HCT116 (cell line): ENCODE measurements at regions not wholly inside any gene's neighbourhood (a gene's known extent, or its start where the extent isn't known, plus 50 kb on each side); places are given as distances from the start of the nearest gene placed in this dataset.

Experiments
- ATAC-seq: fragments of 200-7000 bp; cut with Tn5 transposase; 2 replicates; pipeline ENCODE4 v1.9.1; 2020; ENCODE audit warnings: mild to moderate bottlenecking, moderate library complexity
- BruUV-seq: library from RNA; stranded (reverse); fragments of 400-500 nt; replicated peaks from 2 replicates; lab custom pipeline; 2021; lab: Mats Ljungman, UMichigan
- CTCF ChIA-PET: fragments of 300-600 bp; sonication (Branson Sonifier 250); formaldehyde crosslinking; loops from one replicate; lab custom pipeline; 2021; ENCODE audit warnings: antibody characterized with exemption; lab: Charles Lee
- POLR2A ChIA-PET: fragments of 300-600, 350-600 bp; sonication (Branson Sonifier 250); formaldehyde crosslinking; loops from one replicate; lab custom pipeline; 2021; ENCODE audit warnings: antibody characterized with exemption; lab: Charles Lee
- RAD21 ChIA-PET, 2 experiments: fragments of 300-600 bp; sonication (Branson Sonifier 250); formaldehyde crosslinking; loops; one replicate each; lab custom pipeline; 2023; ENCODE audit warnings: low total read pairs in 2 of 2; ENCODE audit not compliant: uncharacterized antibody in 2 of 2, unreplicated experiment in 2 of 2, low non-redundant PET in 1 of 2; lab: Charles Lee
- DNase-seq: peaks from one replicate; pipeline ENCODE4 v3.0.0-alpha.2; 2010; ENCODE audit warnings: low read depth, low spot score
- H2AFZ ChIP-seq: fragments of 200-600 bp; shearing (Covaris generic), sonication (generic); 2 replicates; pipeline ENCODE4 v1.6.1; 2017; ENCODE audit warnings: low read depth, mixed run types, mixed read lengths, antibody characterized with exemption, low read length; ENCODE audit not compliant: poor library complexity, severe bottlenecking
- H3K27ac ChIP-seq: 2 replicates; pipeline ENCODE4 v1.5.1; 2012; ENCODE audit warnings: low read depth, low read length
- H3K27me3 ChIP-seq: fragments of 200-600 bp; sonication (generic); 2 replicates; pipeline ENCODE4 v1.6.1; 2016; ENCODE audit warnings: mixed run types, low read length, mixed read lengths; ENCODE audit not compliant: insufficient read depth
- H3K36me3 ChIP-seq, 2 experiments: fragments of 200-500 bp in 1 of 2; fragments of 200-600 bp in 1 of 2; sonication (Bioruptor generic) in 1 of 2; sonication (generic) in 1 of 2; 2 replicates each; pipeline versions ENCODE4 v1.5.1 to v1.6.1; 2014 to 2016; ENCODE audit warnings: low read length in 2 of 2, inconsistent platforms in 1 of 2, mixed read lengths in 1 of 2, mixed run types in 1 of 2; ENCODE audit not compliant: insufficient read depth in 2 of 2, control insufficient read depth in 1 of 2
- H3K4me1 ChIP-seq, 2 experiments: fragments of 200-600 bp in 1 of 2; sonication (generic) in 1 of 2; 2 replicates each; pipeline versions ENCODE4 v1.5.1 to v1.6.1; 2012 to 2017; ENCODE audit warnings: low read length in 2 of 2, inconsistent platforms in 1 of 2, mild to moderate bottlenecking in 1 of 2, mixed read lengths in 1 of 2, mixed run types in 1 of 2, moderate library complexity in 1 of 2; ENCODE audit not compliant: insufficient read depth in 2 of 2, control insufficient read depth in 1 of 2
- H3K4me2 ChIP-seq: fragments of 200-600 bp; sonication (generic); 2 replicates; pipeline ENCODE4 v1.6.1; 2017; ENCODE audit warnings: mixed run types, low read length, mixed read lengths
- H3K4me3 ChIP-seq, 2 experiments: fragments of 200-600 bp in 1 of 2; sonication (generic) in 1 of 2; replicated peaks in 1 of 2; 2 replicates each; pipeline ENCODE4 v1.5.1; 2011 to 2016; ENCODE audit warnings: low read length in 2 of 2, control low read depth in 1 of 2, low read depth in 1 of 2, mild to moderate bottlenecking in 1 of 2, mixed read lengths in 1 of 2, mixed run types in 1 of 2
- H3K79me2 ChIP-seq: fragments of 200-600 bp; sonication (generic); 2 replicates; pipeline ENCODE4 v1.6.1; 2017; ENCODE audit warnings: mild to moderate bottlenecking, mixed run types, low read length, moderate library complexity, mixed read lengths; ENCODE audit not compliant: insufficient read depth
- H3K9ac ChIP-seq: fragments of 200-600 bp; sonication (generic); 2 replicates; pipeline ENCODE4 v1.6.1; 2016; ENCODE audit warnings: low read length, mixed read lengths
- H3K9me2 ChIP-seq: fragments of 200-600 bp; sonication (generic), shearing (Covaris generic); 2 replicates; pipeline ENCODE4 v1.6.1; 2017; ENCODE audit warnings: mixed run types, mild to moderate bottlenecking, moderate library complexity; ENCODE audit not compliant: insufficient read depth
- H3K9me3 ChIP-seq, 2 experiments: fragments of 200-500 bp in 1 of 2; fragments of 200-600 bp in 1 of 2; sonication (Bioruptor generic) in 1 of 2; sonication (generic) in 1 of 2; 2 replicates each; pipeline ENCODE4 v1.6.1; 2014 to 2017; ENCODE audit warnings: low read length in 2 of 2, mixed read lengths in 2 of 2, inconsistent platforms in 1 of 2, low read depth in 1 of 2, mild to moderate bottlenecking in 1 of 2, mixed run types in 1 of 2, moderate library complexity in 1 of 2; ENCODE audit not compliant: control insufficient read depth in 1 of 2, insufficient read depth in 1 of 2
- H4K20me1 ChIP-seq: fragments of 200-600 bp; sonication (generic), shearing (Covaris generic); 2 replicates; pipeline ENCODE4 v1.6.1; 2017; ENCODE audit warnings: mixed run types, mild to moderate bottlenecking, moderate library complexity; ENCODE audit not compliant: insufficient read depth
- ATF3 ChIP-seq: IDR thresholded peaks from 2 replicates; pipeline ENCODE4 v1.6.1; 2012
- CBX3 ChIP-seq: IDR thresholded peaks from 2 replicates; pipeline ENCODE4 v1.6.1; 2012; ENCODE audit warnings: low read depth
- CEBPB ChIP-seq: IDR thresholded peaks from 2 replicates; pipeline ENCODE4 v1.6.1; 2012; ENCODE audit warnings: low read depth
- CTCF ChIP-seq, 3 experiments: fragments of 200-600 bp in 1 of 3; sonication (generic) in 1 of 3; IDR thresholded peaks in 2 of 3; conservative IDR thresholded peaks in 1 of 3; 2 replicates each; pipeline ENCODE4 v1.5.1; 2012 to 2017; ENCODE audit warnings: low read depth in 2 of 3, low read length in 2 of 3, antibody characterized with exemption in 1 of 3, borderline replicate concordance in 1 of 3, control low read depth in 1 of 3, mild to moderate bottlenecking in 1 of 3, mixed read lengths in 1 of 3, mixed run types in 1 of 3, moderate library complexity in 1 of 3; ENCODE audit not compliant: insufficient read depth in 1 of 3
- ELF1 ChIP-seq: IDR thresholded peaks from 2 replicates; pipeline ENCODE4 v1.6.1; 2012; ENCODE audit warnings: low read depth, borderline replicate concordance
- JUND ChIP-seq: IDR thresholded peaks from 2 replicates; pipeline ENCODE4 v1.6.1; 2012
- MAX ChIP-seq: IDR thresholded peaks from 2 replicates; pipeline ENCODE4 v1.6.1; 2012
- POLR2A ChIP-seq: IDR thresholded peaks from 2 replicates; pipeline ENCODE4 v1.7.0; 2011; ENCODE audit warnings: borderline replicate concordance; ENCODE audit not compliant: insufficient read depth, insufficient read length; ENCODE audit errors: extremely low read depth
- POLR2AphosphoS5 ChIP-seq: IDR thresholded peaks from 2 replicates; pipeline ENCODE4 v1.6.1; 2011; ENCODE audit warnings: mild to moderate bottlenecking, low read depth, low read length, moderate library complexity
- RAD21 ChIP-seq: IDR thresholded peaks from 2 replicates; pipeline ENCODE4 v1.6.1; 2012; ENCODE audit warnings: low read depth, mild to moderate bottlenecking
- REST ChIP-seq: IDR thresholded peaks from 2 replicates; pipeline ENCODE4 v1.6.1; 2012; ENCODE audit warnings: low read depth
- SIN3A ChIP-seq: IDR thresholded peaks from 2 replicates; pipeline ENCODE4 v1.6.1; 2012; ENCODE audit warnings: low read depth
- SP1 ChIP-seq: IDR thresholded peaks from 2 replicates; pipeline ENCODE4 v1.6.1; 2012; ENCODE audit warnings: low read depth
- SRF ChIP-seq: IDR thresholded peaks from 2 replicates; pipeline ENCODE4 v1.6.1; 2012; ENCODE audit warnings: low read depth
- TCF7L2 ChIP-seq: IDR thresholded peaks from 2 replicates; pipeline ENCODE4 v1.7.0; 2011; ENCODE audit warnings: borderline replicate concordance, inconsistent platforms; ENCODE audit not compliant: insufficient read depth, insufficient read length; ENCODE audit errors: extremely low read depth
- YY1 ChIP-seq: IDR thresholded peaks from 2 replicates; pipeline ENCODE4 v1.6.1; 2011; ENCODE audit warnings: low read length, low read depth, moderate library complexity, mild to moderate bottlenecking; ENCODE audit not compliant: insufficient replicate concordance; ENCODE audit errors: extremely low read depth
- ZBTB33 ChIP-seq: IDR thresholded peaks from 2 replicates; pipeline ENCODE4 v1.6.1; 2011; ENCODE audit warnings: mild to moderate bottlenecking, low read length, moderate library complexity; ENCODE audit not compliant: insufficient replicate concordance; ENCODE audit errors: extremely low read depth
- ZFX ChIP-seq: fragments of 450-650 bp; IDR thresholded peaks from 2 replicates; pipeline ENCODE4 v1.6.1; 2017
- ZNF274 ChIP-seq: fragments of 200-500 bp; sonication (Bioruptor generic); IDR thresholded peaks from 2 replicates; pipeline ENCODE4 v1.6.1; 2014; ENCODE audit warnings: mild to moderate bottlenecking, low read depth, low read length, inconsistent platforms
- intact Hi-C: fragments of 100-400 bp; cut with micrococcal nuclease; formaldehyde crosslinking; loops from 2 replicates; pipeline ENCODE4 v1.10.0; 2022

- Histone ChIP-seq H3K27ac (no peak overlapping the region), H3K9me3 (no peaks in the 10 kb centered on the region), H3K79me2 (no peaks in the 10 kb centered on the region), H3K4me3 (no peak overlapping the region), H3K4me1 (no peaks in the 10 kb centered on the region), H3K9me2 (no peaks in the 10 kb centered on the region), H2AFZ (no peak overlapping the region), H3K9ac (no peak overlapping the region), H3K36me3 (no peaks in the 10 kb centered on the region), H3K4me2 (no peak overlapping the region), H3K27me3 (no peaks in the 10 kb centered on the region), H4K20me1 (no peaks in the 10 kb centered on the region)
- DNase-seq (no peak), ATAC-seq (no peak)
- ChIA-PET RAD21 (no interaction called here), POLR2A (no interaction called here), CTCF (no interaction called here)
- intact Hi-C loops = no loop called here
- no TSS peak for BruUV-seq
- no peak for TF ChIP-seq CBX3
- no peak for TF ChIP-seq CEBPB
- no peak for TF ChIP-seq ELF1
- TF ChIP-seq POLR2AphosphoS5 = no peak
- no peak for TF ChIP-seq SIN3A
- no peak for TF ChIP-seq YY1
- no peak for TF ChIP-seq POLR2A
- no peak for TF ChIP-seq SRF
- no peak for TF ChIP-seq REST
- TF ChIP-seq SP1 = no peak
- TF ChIP-seq ZBTB33 = no peak
- TF ChIP-seq ZFX = no peak
- no peak for TF ChIP-seq MAX
- TF ChIP-seq RAD21 = no peak
- no peak for TF ChIP-seq CTCF (IDR thresholded peaks at IDR 0.05 in 2 of 3, conservative IDR thresholded peaks at IDR 0.05 in 1 of 3; ENCODE audit: borderline replicate concordance in 1 of 3, insufficient read depth in 1 of 3, low read depth in 2 of 3, low read length in 2 of 3)
- TF ChIP-seq JUND = no peak
- no peak for TF ChIP-seq TCF7L2
- TF ChIP-seq ATF3 = no peak
- no peak for TF ChIP-seq ZNF274
Measured at GRCh38 chrX:121146059-121146628, 98.7 kb downstream of the GLUD2 start.
